GM12878 (cell line): ENCODE measurements at regions not wholly inside any gene's neighbourhood (a gene's known extent, or its start where the extent isn't known, plus 50 kb on each side); places are given as distances from the start of the nearest gene placed in this dataset.

ENCODE experiments used
- CHD2 ChIP-seq: IDR thresholded peaks from 2 replicates; pipeline ENCODE4 v1.6.1; 2011; ENCODE audit warnings: low read depth, low read length, improper control_type of control experiment, borderline replicate concordance
- E4F1 ChIP-seq: fragments of 450-650 bp; IDR thresholded peaks from 2 replicates; pipeline ENCODE4 v1.6.1; 2018; ENCODE audit warnings: borderline replicate concordance, mild to moderate bottlenecking; ENCODE audit not compliant: partially characterized antibody
- EZH2 ChIP-seq: IDR thresholded peaks from 2 replicates; pipeline ENCODE4 v1.6.1; 2012; ENCODE audit warnings: low read depth, mild to moderate bottlenecking, control low read depth, inconsistent platforms, low read length, borderline replicate concordance; ENCODE audit not compliant: control insufficient read depth
- HDAC2 ChIP-seq: fragments of 200-600 bp; sonication (generic); IDR thresholded peaks from 2 replicates; pipeline ENCODE4 v1.6.1; 2017
- KAT2A ChIP-seq: conservative IDR thresholded peaks from 2 replicates; pipeline ENCODE4 v1.6.1; 2011; ENCODE audit warnings: low read depth, low read length; ENCODE audit not compliant: control insufficient read depth
- MEF2A ChIP-seq: IDR thresholded peaks from 2 replicates; pipeline ENCODE4 v1.6.1; 2011; ENCODE audit warnings: low read depth, mild to moderate bottlenecking, low read length, moderate library complexity; ENCODE audit not compliant: insufficient read depth
- MYC ChIP-seq: IDR thresholded peaks from 2 replicates; pipeline ENCODE4 v1.6.1; 2011; ENCODE audit warnings: mild to moderate bottlenecking, low read length, moderate library complexity, inconsistent platforms; ENCODE audit not compliant: insufficient read depth, insufficient replicate concordance, insufficient read length, severe bottlenecking
- RAD51 ChIP-seq: fragments of 450-650 bp; IDR thresholded peaks from 2 replicates; pipeline ENCODE4 v1.6.1; 2016; ENCODE audit warnings: moderate library complexity, mild to moderate bottlenecking, inconsistent platforms
- TF ChIP-seq, protein P1 (sequence below): fragments of 450-650 bp; IDR thresholded peaks from 2 replicates; pipeline ENCODE4 v1.6.1; 2017; ENCODE audit warnings: antibody characterized with exemption, mild to moderate bottlenecking, moderate library complexity
- TF ChIP-seq, protein P2 (sequence below): IDR thresholded peaks from 2 replicates; pipeline ENCODE4 v1.6.1; 2012; ENCODE audit warnings: low read depth, low read length, improper control_type of control experiment
- TF ChIP-seq, protein P3 (sequence below): IDR thresholded peaks from 2 replicates; pipeline ENCODE4 v1.6.1; 2012; ENCODE audit warnings: improper control_type of control experiment, low read depth, low read length; ENCODE audit not compliant: insufficient replicate concordance
- TF ChIP-seq, protein P4 (sequence below): IDR thresholded peaks from 2 replicates; pipeline ENCODE4 v1.6.1; 2012; ENCODE audit warnings: mild to moderate bottlenecking, low read depth, low read length

DNA sequence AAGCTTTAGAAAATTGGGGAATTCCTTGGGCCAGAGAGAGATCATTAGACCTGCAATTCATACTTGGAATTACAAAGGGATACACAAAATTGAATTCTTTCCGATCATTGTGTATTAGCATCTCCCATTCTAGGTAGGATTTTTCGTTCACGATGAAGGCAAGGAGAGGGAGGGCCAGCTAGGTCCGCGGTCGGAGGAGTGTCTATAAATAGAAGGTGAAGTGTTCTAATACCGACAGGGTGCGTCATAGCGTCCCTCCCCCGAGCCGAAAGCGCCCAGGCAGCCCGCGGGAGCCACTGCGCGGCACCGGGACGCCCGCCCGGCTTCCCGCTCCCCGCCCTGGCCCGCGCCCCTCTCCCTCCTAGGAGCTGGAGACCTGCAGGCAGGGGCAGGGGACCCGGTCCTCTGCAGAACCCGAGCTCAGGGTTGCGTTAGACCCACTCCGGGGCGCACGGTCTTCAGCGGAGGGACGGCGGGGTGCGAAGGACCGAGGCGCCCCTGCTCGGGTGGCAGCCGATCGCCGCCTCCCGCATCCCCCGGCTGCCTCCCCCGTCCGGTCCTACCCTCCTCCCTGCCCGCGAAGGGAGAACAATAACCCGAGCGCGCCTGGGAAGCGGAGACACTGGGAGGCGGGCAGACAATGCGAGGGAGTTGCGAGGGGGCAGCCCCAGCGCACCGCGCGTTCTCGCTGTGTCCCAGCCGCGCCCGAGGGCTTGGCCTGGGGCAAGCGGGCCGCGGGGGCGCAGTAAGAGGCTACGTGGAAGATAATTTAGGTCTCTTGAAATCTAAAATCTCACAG, 114.2 kb upstream of the SERTAD2 start (continued):
- TF ChIP-seq EZH2, result no peak
- TF ChIP-seq RAD51, result no peak
- TF ChIP-seq MEF2A, result peak; percentile 94
- no peak for TF ChIP-seq E4F1
- TF ChIP-seq, protein P1, sequence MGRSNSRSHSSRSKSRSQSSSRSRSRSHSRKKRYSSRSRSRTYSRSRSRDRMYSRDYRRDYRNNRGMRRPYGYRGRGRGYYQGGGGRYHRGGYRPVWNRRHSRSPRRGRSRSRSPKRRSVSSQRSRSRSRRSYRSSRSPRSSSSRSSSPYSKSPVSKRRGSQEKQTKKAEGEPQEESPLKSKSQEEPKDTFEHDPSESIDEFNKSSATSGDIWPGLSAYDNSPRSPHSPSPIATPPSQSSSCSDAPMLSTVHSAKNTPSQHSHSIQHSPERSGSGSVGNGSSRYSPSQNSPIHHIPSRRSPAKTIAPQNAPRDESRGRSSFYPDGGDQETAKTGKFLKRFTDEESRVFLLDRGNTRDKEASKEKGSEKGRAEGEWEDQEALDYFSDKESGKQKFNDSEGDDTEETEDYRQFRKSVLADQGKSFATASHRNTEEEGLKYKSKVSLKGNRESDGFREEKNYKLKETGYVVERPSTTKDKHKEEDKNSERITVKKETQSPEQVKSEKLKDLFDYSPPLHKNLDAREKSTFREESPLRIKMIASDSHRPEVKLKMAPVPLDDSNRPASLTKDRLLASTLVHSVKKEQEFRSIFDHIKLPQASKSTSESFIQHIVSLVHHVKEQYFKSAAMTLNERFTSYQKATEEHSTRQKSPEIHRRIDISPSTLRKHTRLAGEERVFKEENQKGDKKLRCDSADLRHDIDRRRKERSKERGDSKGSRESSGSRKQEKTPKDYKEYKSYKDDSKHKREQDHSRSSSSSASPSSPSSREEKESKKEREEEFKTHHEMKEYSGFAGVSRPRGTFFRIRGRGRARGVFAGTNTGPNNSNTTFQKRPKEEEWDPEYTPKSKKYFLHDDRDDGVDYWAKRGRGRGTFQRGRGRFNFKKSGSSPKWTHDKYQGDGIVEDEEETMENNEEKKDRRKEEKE, result peak; percentile 3; the same call in 1 of the 2 replicates
- TF ChIP-seq HDAC2, result 0 out of 2 replicates have a peak, but pooled peaks have one; percentile 62
- TF ChIP-seq, protein P2, sequence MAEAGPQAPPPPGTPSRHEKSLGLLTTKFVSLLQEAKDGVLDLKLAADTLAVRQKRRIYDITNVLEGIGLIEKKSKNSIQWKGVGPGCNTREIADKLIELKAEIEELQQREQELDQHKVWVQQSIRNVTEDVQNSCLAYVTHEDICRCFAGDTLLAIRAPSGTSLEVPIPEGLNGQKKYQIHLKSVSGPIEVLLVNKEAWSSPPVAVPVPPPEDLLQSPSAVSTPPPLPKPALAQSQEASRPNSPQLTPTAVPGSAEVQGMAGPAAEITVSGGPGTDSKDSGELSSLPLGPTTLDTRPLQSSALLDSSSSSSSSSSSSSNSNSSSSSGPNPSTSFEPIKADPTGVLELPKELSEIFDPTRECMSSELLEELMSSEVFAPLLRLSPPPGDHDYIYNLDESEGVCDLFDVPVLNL, result no peak
- TF ChIP-seq CHD2, result no peak
- TF ChIP-seq, protein P3, sequence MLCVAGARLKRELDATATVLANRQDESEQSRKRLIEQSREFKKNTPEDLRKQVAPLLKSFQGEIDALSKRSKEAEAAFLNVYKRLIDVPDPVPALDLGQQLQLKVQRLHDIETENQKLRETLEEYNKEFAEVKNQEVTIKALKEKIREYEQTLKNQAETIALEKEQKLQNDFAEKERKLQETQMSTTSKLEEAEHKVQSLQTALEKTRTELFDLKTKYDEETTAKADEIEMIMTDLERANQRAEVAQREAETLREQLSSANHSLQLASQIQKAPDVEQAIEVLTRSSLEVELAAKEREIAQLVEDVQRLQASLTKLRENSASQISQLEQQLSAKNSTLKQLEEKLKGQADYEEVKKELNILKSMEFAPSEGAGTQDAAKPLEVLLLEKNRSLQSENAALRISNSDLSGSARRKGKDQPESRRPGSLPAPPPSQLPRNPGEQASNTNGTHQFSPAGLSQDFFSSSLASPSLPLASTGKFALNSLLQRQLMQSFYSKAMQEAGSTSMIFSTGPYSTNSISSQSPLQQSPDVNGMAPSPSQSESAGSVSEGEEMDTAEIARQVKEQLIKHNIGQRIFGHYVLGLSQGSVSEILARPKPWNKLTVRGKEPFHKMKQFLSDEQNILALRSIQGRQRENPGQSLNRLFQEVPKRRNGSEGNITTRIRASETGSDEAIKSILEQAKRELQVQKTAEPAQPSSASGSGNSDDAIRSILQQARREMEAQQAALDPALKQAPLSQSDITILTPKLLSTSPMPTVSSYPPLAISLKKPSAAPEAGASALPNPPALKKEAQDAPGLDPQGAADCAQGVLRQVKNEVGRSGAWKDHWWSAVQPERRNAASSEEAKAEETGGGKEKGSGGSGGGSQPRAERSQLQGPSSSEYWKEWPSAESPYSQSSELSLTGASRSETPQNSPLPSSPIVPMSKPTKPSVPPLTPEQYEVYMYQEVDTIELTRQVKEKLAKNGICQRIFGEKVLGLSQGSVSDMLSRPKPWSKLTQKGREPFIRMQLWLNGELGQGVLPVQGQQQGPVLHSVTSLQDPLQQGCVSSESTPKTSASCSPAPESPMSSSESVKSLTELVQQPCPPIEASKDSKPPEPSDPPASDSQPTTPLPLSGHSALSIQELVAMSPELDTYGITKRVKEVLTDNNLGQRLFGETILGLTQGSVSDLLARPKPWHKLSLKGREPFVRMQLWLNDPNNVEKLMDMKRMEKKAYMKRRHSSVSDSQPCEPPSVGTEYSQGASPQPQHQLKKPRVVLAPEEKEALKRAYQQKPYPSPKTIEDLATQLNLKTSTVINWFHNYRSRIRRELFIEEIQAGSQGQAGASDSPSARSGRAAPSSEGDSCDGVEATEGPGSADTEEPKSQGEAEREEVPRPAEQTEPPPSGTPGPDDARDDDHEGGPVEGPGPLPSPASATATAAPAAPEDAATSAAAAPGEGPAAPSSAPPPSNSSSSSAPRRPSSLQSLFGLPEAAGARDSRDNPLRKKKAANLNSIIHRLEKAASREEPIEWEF, result no peak
- TF ChIP-seq, protein P4, sequence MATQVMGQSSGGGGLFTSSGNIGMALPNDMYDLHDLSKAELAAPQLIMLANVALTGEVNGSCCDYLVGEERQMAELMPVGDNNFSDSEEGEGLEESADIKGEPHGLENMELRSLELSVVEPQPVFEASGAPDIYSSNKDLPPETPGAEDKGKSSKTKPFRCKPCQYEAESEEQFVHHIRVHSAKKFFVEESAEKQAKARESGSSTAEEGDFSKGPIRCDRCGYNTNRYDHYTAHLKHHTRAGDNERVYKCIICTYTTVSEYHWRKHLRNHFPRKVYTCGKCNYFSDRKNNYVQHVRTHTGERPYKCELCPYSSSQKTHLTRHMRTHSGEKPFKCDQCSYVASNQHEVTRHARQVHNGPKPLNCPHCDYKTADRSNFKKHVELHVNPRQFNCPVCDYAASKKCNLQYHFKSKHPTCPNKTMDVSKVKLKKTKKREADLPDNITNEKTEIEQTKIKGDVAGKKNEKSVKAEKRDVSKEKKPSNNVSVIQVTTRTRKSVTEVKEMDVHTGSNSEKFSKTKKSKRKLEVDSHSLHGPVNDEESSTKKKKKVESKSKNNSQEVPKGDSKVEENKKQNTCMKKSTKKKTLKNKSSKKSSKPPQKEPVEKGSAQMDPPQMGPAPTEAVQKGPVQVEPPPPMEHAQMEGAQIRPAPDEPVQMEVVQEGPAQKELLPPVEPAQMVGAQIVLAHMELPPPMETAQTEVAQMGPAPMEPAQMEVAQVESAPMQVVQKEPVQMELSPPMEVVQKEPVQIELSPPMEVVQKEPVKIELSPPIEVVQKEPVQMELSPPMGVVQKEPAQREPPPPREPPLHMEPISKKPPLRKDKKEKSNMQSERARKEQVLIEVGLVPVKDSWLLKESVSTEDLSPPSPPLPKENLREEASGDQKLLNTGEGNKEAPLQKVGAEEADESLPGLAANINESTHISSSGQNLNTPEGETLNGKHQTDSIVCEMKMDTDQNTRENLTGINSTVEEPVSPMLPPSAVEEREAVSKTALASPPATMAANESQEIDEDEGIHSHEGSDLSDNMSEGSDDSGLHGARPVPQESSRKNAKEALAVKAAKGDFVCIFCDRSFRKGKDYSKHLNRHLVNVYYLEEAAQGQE, result no peak
- no peak for TF ChIP-seq KAT2A
- no peak for TF ChIP-seq MYC
